GM23338 (cell line): ENCODE measurements at regions not wholly inside any gene's neighbourhood (a gene's known extent, or its start where the extent isn't known, plus 50 kb on each side); places are given as distances from the start of the nearest gene placed in this dataset.
"Not testable (repeated sequence)": the region's sequence is repeated elsewhere in the genome, so short reads cannot be mapped to it uniquely, and the experiment has no call there.

Experiments
- ATAC-seq: fragments of 200-7000 bp; cut with Tn5 transposase; 3 replicates; pipeline ENCODE4 v1.9.1; 2020
- DNase-seq: peaks from one replicate; pipeline ENCODE4 v3.0.0-alpha.2; 2015; ENCODE audit warnings: low spot score
- H2AFZ ChIP-seq: fragments of 200-600 bp; sonication (generic); 2 replicates; pipeline ENCODE4 v1.8.0; 2016; ENCODE audit warnings: antibody characterized with exemption, mild to moderate bottlenecking, moderate library complexity
- H3F3A ChIP-seq: fragments of 200-600 bp; sonication (generic); replicated peaks from 2 replicates; pipeline ENCODE4 v1.8.0; 2017; ENCODE audit warnings: antibody characterized with exemption, mixed run types, low read depth
- H3K27ac ChIP-seq: fragments of 200-600 bp; sonication (generic); 2 replicates; pipeline ENCODE4 v1.6.1; 2016; ENCODE audit warnings: low read depth
- H3K27me3 ChIP-seq: fragments of 200-600 bp; sonication (generic); 2 replicates; pipeline ENCODE4 v1.8.0; 2016; ENCODE audit warnings: mild to moderate bottlenecking, mixed run types, moderate library complexity; ENCODE audit not compliant: insufficient read depth
- H3K36me3 ChIP-seq: fragments of 200-600 bp; sonication (generic); 2 replicates; pipeline ENCODE4 v1.8.0; 2016; ENCODE audit warnings: mild to moderate bottlenecking; ENCODE audit not compliant: insufficient read depth
- H3K4me1 ChIP-seq: fragments of 200-600 bp; sonication (generic); 2 replicates; pipeline ENCODE4 v1.8.0; 2016; ENCODE audit warnings: mild to moderate bottlenecking, moderate library complexity; ENCODE audit not compliant: insufficient read depth
- H3K4me2 ChIP-seq: fragments of 200-600 bp; sonication (generic); 2 replicates; pipeline ENCODE4 v1.7.1; 2017; ENCODE audit warnings: mixed run types
- H3K4me3 ChIP-seq: fragments of 200-600 bp; sonication (generic); 2 replicates; pipeline ENCODE4 v1.6.1; 2016; ENCODE audit warnings: mixed run types
- H3K79me2 ChIP-seq: fragments of 200-600 bp; sonication (generic); replicated peaks from 2 replicates; pipeline ENCODE4 v1.8.0; 2017; ENCODE audit warnings: mild to moderate bottlenecking; ENCODE audit not compliant: insufficient read depth
- H3K9me2 ChIP-seq: fragments of 200-600 bp; sonication (generic); 2 replicates; pipeline ENCODE4 v1.8.0; 2017; ENCODE audit not compliant: insufficient read depth
- H4K20me1 ChIP-seq: fragments of 200-600 bp; sonication (generic); replicated peaks from 2 replicates; pipeline ENCODE4 v1.8.0; 2017; ENCODE audit warnings: mild to moderate bottlenecking; ENCODE audit not compliant: insufficient read depth
- H3K27ac Mint-ChIP-seq: 2 replicates; pipeline ENCODE4 v1.8.0; 2020; ENCODE audit warnings: inconsistent platforms, mild to moderate bottlenecking, moderate library complexity, mixed read lengths
- H3K27me3 Mint-ChIP-seq: 3 replicates; pipeline ENCODE4 v1.8.0; 2022; ENCODE audit warnings: low read depth, mild to moderate bottlenecking, moderate library complexity, mixed read lengths, inconsistent platforms; ENCODE audit not compliant: insufficient read depth, poor library complexity
- H3K36me3 Mint-ChIP-seq: 3 replicates; pipeline ENCODE4 v1.8.0; 2021; ENCODE audit warnings: low read depth, mild to moderate bottlenecking, inconsistent platforms, moderate library complexity, mixed read lengths
- H3K4me1 Mint-ChIP-seq: 3 replicates; pipeline ENCODE4 v1.8.0; 2020; ENCODE audit warnings: mild to moderate bottlenecking, inconsistent platforms, mixed read lengths
- H3K4me3 Mint-ChIP-seq: 3 replicates; pipeline ENCODE4 v1.8.0; 2021; ENCODE audit warnings: moderate library complexity, mild to moderate bottlenecking, inconsistent platforms, mixed read lengths
- H3K9me3 Mint-ChIP-seq: 3 replicates; pipeline ENCODE4 v1.8.0; 2020; ENCODE audit warnings: moderate library complexity, mild to moderate bottlenecking, inconsistent platforms, mixed read lengths
- CREB1 ChIP-seq: fragments of 250-450 bp; sonication (Bioruptor Pico); IDR thresholded peaks from 2 replicates; pipeline ENCODE4 v1.5.0; 2020; ENCODE audit warnings: low read depth, mild to moderate bottlenecking, moderate library complexity
- CTCF ChIP-seq, 2 experiments: fragments of 200-600 bp in 1 of 2; sonication (generic) in 1 of 2; conservative IDR thresholded peaks; 2 replicates each; pipeline versions ENCODE4 v1.5.1 to v1.6.1; 2016 to 2017; ENCODE audit warnings: antibody characterized with exemption in 2 of 2, low read depth in 2 of 2, mild to moderate bottlenecking in 2 of 2, moderate library complexity in 1 of 2
- ETS1 ChIP-seq: IDR thresholded peaks from 2 replicates; pipeline ENCODE4 v1.6.1; 2016; ENCODE audit warnings: antibody characterized with exemption
- EZH2 ChIP-seq: fragments of 200-600 bp; sonication (generic); IDR thresholded peaks from one replicate; pipeline ENCODE4 v1.8.0; 2017; ENCODE audit warnings: antibody characterized with exemption, mild to moderate bottlenecking, low read depth; ENCODE audit not compliant: unreplicated experiment
- EZH2phosphoT487 ChIP-seq: fragments of 200-600 bp; sonication (generic); IDR thresholded peaks from one replicate; pipeline ENCODE4 v1.8.1; 2018; ENCODE audit warnings: antibody characterized with exemption; ENCODE audit not compliant: unreplicated experiment
- NANOG ChIP-seq: IDR thresholded peaks from 2 replicates; pipeline ENCODE4 v1.6.1; 2016; ENCODE audit warnings: antibody characterized with exemption, borderline replicate concordance
- REST ChIP-seq: IDR thresholded peaks from one replicate; pipeline ENCODE4 v1.6.1; 2018; ENCODE audit warnings: antibody characterized with exemption; ENCODE audit not compliant: unreplicated experiment
- STAT1 ChIP-seq: IDR thresholded peaks from one replicate; pipeline ENCODE4 v1.6.1; 2016; ENCODE audit warnings: antibody characterized with exemption; ENCODE audit not compliant: unreplicated experiment
- ZNF114 ChIP-seq: fragments of 250-450 bp; sonication (Bioruptor Pico); IDR thresholded peaks from 2 replicates; pipeline ENCODE4 v1.5.0; 2020; ENCODE audit warnings: mild to moderate bottlenecking, moderate library complexity
- ZNF331 ChIP-seq: fragments of 250-450 bp; sonication (Bioruptor Pico); IDR thresholded peaks from 2 replicates; pipeline ENCODE4 v1.5.0; 2020; ENCODE audit warnings: low read depth, mild to moderate bottlenecking, moderate library complexity
- ZNF462 ChIP-seq: fragments of 250-450 bp; sonication (Bioruptor Pico); IDR thresholded peaks from 2 replicates; pipeline ENCODE4 v1.5.0; 2020; ENCODE audit warnings: mild to moderate bottlenecking, moderate library complexity

GRCh38 chrX:34839451-34839850 is 103.1 kb upstream of the FAM47B start:
- no peaks in the 10 kb centered on the region for H3K79me2 ChIP-seq
- H3F3A ChIP-seq, result no peaks in the 10 kb centered on the region
- H3K4me2 ChIP-seq, result no peak overlapping the region
- no peak overlapping the region for H3K27ac ChIP-seq
- Mint-ChIP-seq H3K9me3 (peaks cover 3% of the 10 kb centered on the region; the same call in 1 of the 3 replicates), H3K4me1 (no peaks in the 10 kb centered on the region), H3K27me3 (no peaks in the 10 kb centered on the region), H3K4me3 (no peak overlapping the region), H3K27ac (no peak overlapping the region), H3K36me3 (no peaks in the 10 kb centered on the region; the same call in 2 of the 3 replicates)
- H3K27me3 ChIP-seq, result no peaks in the 10 kb centered on the region
- H3K36me3 ChIP-seq, result no peaks in the 10 kb centered on the region
- ATAC-seq (no peak), DNase-seq (no peak)
- no peaks in the 10 kb centered on the region for H3K9me2 ChIP-seq
- H3K4me3 ChIP-seq, result no peak overlapping the region
- no peaks in the 10 kb centered on the region for H4K20me1 ChIP-seq
- no peak for TF ChIP-seq CTCF (conservative IDR thresholded peaks at IDR 0.05; ENCODE audit: low read depth in 2 of 2)
- no peak for TF ChIP-seq NANOG
- no peak for TF ChIP-seq CREB1
- no peak for TF ChIP-seq ZNF114 (CRISPR knock-in tag)
- TF ChIP-seq ZNF331 (CRISPR knock-in tag), result no peak
- TF ChIP-seq ETS1, result no peak
- TF ChIP-seq EZH2phosphoT487, result no peak
- TF ChIP-seq ZNF462, result no peak
- no peak for TF ChIP-seq REST
- no peak for TF ChIP-seq STAT1
- no peak for TF ChIP-seq EZH2
- no peaks in the 10 kb centered on the region for H3K4me1 ChIP-seq
- no peak overlapping the region for H2AFZ ChIP-seq

- not testable (repeated sequence) for H3K4me1 ChIP-seq, H3K27me3 ChIP-seq, H3K9me2 ChIP-seq, H3K9me3 Mint-ChIP-seq, H3F3A ChIP-seq, H3K36me3 Mint-ChIP-seq, H3K4me2 ChIP-seq, H3K27ac ChIP-seq, DNase-seq, H2AFZ ChIP-seq, H3K79me2 ChIP-seq, H3K4me3 Mint-ChIP-seq, ATAC-seq, H4K20me1 ChIP-seq, H3K36me3 ChIP-seq, H3K4me3 ChIP-seq, H3K4me1 Mint-ChIP-seq, H3K27ac Mint-ChIP-seq, H3K27me3 Mint-ChIP-seq
Observed at GRCh38 chrX:34841205-34841604, 101.4 kb upstream of the FAM47B start.
